Sigmoid colon (tissue), 6 donors: ENCODE measurements at regions not wholly inside any gene's neighbourhood (a gene's known extent, or its start where the extent isn't known, plus 50 kb on each side); places are given as distances from the start of the nearest gene placed in this dataset.
A peak's percentile ranks its signal among the peaks of the same experiment; 100 is the strongest.

Experiments used
- DNase-seq: peaks from one replicate; pipeline ENCODE4 v3.0.0-alpha.2; 2019
- H3K27ac ChIP-seq, 4 donors: fragments of 200-600 bp; sonication (generic); one replicate each; pipeline ENCODE4 v1.5.1; 2016 to 2019; ENCODE audit warnings: mild to moderate bottlenecking in 1 of 4
- H3K27me3 ChIP-seq, 3 donors: fragments of 200-600 bp; sonication (generic); one replicate each; pipeline ENCODE4 v1.5.1; 2019; ENCODE audit warnings: mild to moderate bottlenecking in 1 of 3
- H3K36me3 ChIP-seq, 4 donors: fragments of 200-600 bp; sonication (generic); one replicate each; pipeline ENCODE4 v1.5.1; 2016 to 2019
- H3K4me1 ChIP-seq, 4 donors: fragments of 200-600 bp; sonication (generic); one replicate each; pipeline ENCODE4 v1.5.1; 2017 to 2019
- H3K4me3 ChIP-seq, 4 donors: fragments of 200-600 bp; sonication (generic); one replicate each; pipeline ENCODE4 v1.5.1; 2017 to 2019; ENCODE audit warnings: mild to moderate bottlenecking in 2 of 4, moderate library complexity in 1 of 4
- H3K9me3 ChIP-seq, 4 donors: fragments of 200-600 bp in 3 of 4; sonication (generic) in 3 of 4; one replicate each; pipeline versions ENCODE4 v1.5.1 to v1.6.1; 2013 to 2019
- EP300 ChIP-seq, 4 donors: sonication (generic); formaldehyde crosslinking; IDR thresholded peaks; one replicate each; pipeline ENCODE4 v1.6.1; 2017; ENCODE audit warnings: antibody characterized with exemption in 4 of 4
- POLR2A ChIP-seq, 2 donors: fragments of 450-650 bp; IDR thresholded peaks; one replicate each; pipeline ENCODE4 v1.6.1; 2016; ENCODE audit warnings: antibody characterized with exemption in 2 of 2, mild to moderate bottlenecking in 2 of 2, moderate library complexity in 2 of 2
- POLR2AphosphoS5 ChIP-seq, 4 donors: sonication (generic); formaldehyde crosslinking; IDR thresholded peaks; one replicate each; pipeline ENCODE4 v1.6.1; 2017; ENCODE audit warnings: antibody characterized with exemption in 4 of 4
- WGBS, 2 donors: extraction: QIAGEN DNeasy Blood & Tissue Kit; methylation state at CpG; one replicate each; pipeline ENCODE4 v1.1.7; 2013; 5-methylcytosine and 5-hydroxymethylcytosine counted together
- intact Hi-C: fragments of 100-400 bp; cut with DNase I; formaldehyde crosslinking; loops from one replicate; pipeline ENCODE4 v1.15.1; 2023
- TF ChIP-seq, protein P1 (sequence below), 4 experiments: fragments of 450-650 bp in 3 of 4; fragments of 200-600 bp in 1 of 4; IDR thresholded peaks; one replicate each; pipeline ENCODE4 v1.5.1; 2016 to 2019; ENCODE audit warnings: antibody characterized with exemption in 4 of 4, mild to moderate bottlenecking in 3 of 4, moderate library complexity in 2 of 4
- donor health status: healthy with polysubstance abuse.
- donor health status: healthy.

DNA sequence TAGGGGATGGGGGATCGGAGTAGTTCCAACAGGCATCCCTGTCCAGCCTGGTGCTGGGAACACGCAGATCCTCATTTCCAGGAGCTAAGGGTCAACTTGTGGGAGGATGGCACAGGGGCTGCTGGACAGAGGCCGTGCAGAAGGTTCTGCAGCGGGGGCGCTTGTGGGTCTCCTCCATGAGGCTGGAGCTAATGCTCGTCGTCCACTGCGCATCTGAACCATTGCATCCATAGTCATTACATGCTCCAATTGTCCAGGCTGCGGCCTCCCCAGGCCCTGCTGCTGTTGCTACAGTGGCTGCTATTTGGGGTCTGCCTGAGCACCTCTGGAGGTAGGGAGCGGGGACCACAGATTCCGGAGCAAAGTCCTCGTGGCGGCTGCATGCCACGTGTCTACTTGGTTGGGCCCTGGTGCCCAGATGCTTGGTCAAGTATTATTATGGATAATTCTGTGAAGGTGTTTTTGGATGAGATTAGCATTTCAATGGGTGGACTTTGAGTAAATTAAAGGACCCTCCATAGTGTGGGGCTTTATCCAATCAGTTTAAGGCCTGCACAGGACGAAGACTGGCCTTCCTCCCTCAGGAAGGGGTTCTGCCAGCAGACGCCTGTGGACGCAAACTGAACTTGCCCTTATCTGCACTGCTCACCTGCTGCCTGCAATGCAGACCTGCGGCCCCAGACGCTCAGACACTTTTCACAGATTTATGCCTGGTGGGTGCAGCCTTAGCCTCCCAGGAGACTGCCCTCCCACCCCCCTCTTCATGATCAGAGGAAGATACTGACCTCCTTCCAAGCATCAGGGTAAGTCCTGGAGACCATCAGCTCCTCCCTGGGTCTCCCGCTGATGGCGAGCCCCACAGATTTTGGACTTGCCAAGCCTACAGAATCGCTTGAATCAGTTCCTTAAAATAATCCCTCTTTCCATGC is 127.5 kb upstream of the IRX4 start:
- Histone ChIP-seq H3K4me3 (no peak overlapping the region), H3K27me3 (peaks cover 0 to 5% (median 0%) of the 10 kb centered on the region in 3 donors), H3K9me3 (no peaks in the 10 kb centered on the region), H3K4me1 (peaks cover 0 to 10% (median 2%) of the 10 kb centered on the region in 4 donors), H3K36me3 (no peaks in the 10 kb centered on the region), H3K27ac (no peak overlapping the region)
- 80 to 87% methylated on average over 22 of the region's 22 CpGs for WGBS, 2 donors
- intact Hi-C loops = no loop called here
- DNase-seq = no peak
- TF ChIP-seq POLR2A (IDR thresholded peaks at IDR 0.05) (no peak), POLR2AphosphoS5 (IDR thresholded peaks at IDR 0.05) (no peak), EP300 (IDR thresholded peaks at IDR 0.05) (no peak)
- TF ChIP-seq, protein P1, sequence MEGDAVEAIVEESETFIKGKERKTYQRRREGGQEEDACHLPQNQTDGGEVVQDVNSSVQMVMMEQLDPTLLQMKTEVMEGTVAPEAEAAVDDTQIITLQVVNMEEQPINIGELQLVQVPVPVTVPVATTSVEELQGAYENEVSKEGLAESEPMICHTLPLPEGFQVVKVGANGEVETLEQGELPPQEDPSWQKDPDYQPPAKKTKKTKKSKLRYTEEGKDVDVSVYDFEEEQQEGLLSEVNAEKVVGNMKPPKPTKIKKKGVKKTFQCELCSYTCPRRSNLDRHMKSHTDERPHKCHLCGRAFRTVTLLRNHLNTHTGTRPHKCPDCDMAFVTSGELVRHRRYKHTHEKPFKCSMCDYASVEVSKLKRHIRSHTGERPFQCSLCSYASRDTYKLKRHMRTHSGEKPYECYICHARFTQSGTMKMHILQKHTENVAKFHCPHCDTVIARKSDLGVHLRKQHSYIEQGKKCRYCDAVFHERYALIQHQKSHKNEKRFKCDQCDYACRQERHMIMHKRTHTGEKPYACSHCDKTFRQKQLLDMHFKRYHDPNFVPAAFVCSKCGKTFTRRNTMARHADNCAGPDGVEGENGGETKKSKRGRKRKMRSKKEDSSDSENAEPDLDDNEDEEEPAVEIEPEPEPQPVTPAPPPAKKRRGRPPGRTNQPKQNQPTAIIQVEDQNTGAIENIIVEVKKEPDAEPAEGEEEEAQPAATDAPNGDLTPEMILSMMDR (IDR thresholded peaks at IDR 0.05) = no peak

DNA sequence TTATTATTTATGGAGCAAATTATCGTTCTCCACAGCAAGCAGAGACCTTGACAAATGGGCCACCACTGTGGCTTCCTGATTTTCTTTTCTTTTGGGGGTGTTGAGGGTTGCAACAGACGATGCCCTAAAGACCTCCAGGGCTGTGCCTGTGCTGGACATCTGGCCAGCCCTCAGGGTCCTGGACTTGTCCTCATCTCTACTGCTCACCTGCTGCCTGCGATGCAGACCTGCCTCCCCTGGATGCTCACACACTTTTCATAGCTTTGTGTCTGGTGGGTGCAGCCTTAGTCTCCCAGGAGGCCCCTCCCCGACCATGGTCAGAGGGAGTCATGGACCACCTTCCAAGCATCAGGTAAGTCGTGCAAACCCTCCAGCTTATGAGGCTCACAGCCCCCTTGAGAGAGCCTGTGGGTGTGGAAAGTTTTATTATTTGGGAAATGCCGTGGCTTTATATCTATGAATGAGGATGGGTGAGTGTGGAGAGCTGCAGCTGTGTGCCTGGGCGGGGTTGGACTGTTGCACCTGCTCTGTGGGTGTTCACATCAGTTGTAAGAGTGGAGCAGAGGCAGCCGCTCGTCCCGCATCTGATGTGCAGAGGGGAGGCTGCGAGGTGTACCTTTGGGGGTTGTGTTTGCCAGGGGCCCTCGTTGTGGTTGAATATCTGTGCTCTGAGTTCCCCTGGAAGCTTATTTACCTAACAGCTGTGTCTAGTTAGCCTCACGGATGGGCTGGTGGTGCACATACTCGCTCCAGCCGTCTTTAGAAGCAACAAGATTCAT is 126.3 kb upstream of the IRX4 start:
- H3K36me3 ChIP-seq = no peaks in the 10 kb centered on the region
- H3K27me3 ChIP-seq = peaks cover 0 to 9% (median 0%) of the 10 kb centered on the region in 3 donors
- no peak overlapping the region for H3K27ac ChIP-seq
- no peak for TF ChIP-seq POLR2A (IDR thresholded peaks at IDR 0.05)
- no peak for TF ChIP-seq EP300 (IDR thresholded peaks at IDR 0.05)
- TF ChIP-seq, protein P1 (IDR thresholded peaks at IDR 0.05) = no peak
- no peak for TF ChIP-seq POLR2AphosphoS5 (IDR thresholded peaks at IDR 0.05)
- H3K4me1 ChIP-seq = peaks cover 0 to 10% (median 2%) of the 10 kb centered on the region in 4 donors
- 43 to 69% methylated on average over 15 of the region's 15 CpGs for WGBS, 2 donors
- DNase-seq = no peak
- H3K4me3 ChIP-seq = no peak overlapping the region
- H3K9me3 ChIP-seq = no peaks in the 10 kb centered on the region
- intact Hi-C loops = no loop called here

DNA sequence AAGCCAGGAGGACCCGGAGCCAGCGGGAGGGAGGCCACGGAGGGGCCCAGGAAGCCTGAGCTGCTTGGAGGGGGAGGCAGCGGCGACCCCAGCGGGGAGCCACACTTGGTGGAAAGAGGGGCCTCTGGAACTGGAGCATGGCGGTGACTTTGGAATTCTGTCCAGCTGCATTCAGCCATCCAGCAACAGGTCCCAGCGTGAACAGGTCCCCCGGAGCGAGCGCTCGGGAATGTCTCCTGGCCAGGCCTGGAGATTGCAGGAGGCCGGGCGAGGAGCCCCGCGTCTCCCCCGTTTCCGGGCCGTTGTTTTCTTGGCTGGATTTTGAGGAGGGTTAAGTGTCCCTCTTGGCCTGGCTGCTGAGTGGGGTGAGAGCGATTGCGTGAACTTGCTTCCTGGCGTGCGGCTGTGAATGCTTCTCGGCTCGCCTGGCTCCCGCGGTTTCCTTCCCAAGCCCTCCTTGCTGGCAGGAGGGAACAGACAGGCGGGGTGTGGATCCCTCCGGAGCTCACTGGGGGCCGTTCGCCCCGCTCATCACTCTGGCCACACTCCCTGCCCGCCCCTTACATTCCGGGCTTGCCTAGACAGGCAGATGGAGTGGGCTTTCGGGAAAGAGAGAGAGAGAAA is 125.3 kb upstream of the IRX4 start:
- peak overlapping the region in 2 of 4 donors; percentile 18 to 38 for H3K27ac ChIP-seq

DNA sequence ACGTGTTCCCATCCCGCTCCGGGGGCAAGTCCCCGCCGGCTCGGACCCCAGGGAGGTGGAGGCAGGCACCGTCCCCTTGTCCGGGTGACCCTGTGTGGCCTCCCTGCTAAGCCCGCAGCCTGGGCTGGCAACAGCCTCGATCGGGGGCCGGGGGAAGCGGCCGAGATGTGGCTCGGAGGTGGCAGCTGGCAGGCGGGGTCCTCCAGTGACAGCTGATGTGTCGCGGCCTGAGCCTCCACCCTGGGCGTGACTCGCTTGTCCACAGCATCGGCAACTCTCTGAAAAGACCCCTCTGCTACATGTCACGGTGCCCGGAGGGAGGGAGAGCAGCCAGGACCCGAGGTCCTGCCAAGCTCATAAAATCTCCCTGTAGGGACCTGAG is 124.8 kb upstream of the IRX4 start:
- WGBS, 2 donors = 78 to 84% methylated on average over 24 of the region's 24 CpGs
- H3K27me3 ChIP-seq = peaks cover 0 to 9% (median 0%) of the 10 kb centered on the region in 3 donors
- intact Hi-C loops = no loop called here

More for the DNA sequence above, 125.3 kb upstream of the IRX4 start:
- Histone ChIP-seq H3K36me3 (no peaks in the 10 kb centered on the region), H3K4me1 (peaks cover 0 to 10% (median 2%) of the 10 kb centered on the region in 4 donors), H3K9me3 (no peaks in the 10 kb centered on the region), H3K27me3 (peaks cover 0 to 9% (median 0%) of the 10 kb centered on the region in 3 donors), H3K4me3 (peak overlapping the region in 1 of 4 donors; percentile 1)
- TF ChIP-seq POLR2AphosphoS5 (IDR thresholded peaks at IDR 0.05) (peak in 1 of 4 donors; percentile 17), POLR2A (IDR thresholded peaks at IDR 0.05) (no peak)
- DNase-seq = peak; percentile 87
- intact Hi-C loops = no loop called here
- WGBS, 2 donors = 44 to 54% methylated on average over 35 of the region's 35 CpGs

More for the DNA sequence above, 124.8 kb upstream of the IRX4 start:
- DNase-seq = no peak
- Histone ChIP-seq H3K4me3 (no peak overlapping the region), H3K27ac (peak overlapping the region in 2 of 4 donors; percentile 18 to 38), H3K4me1 (peaks cover 0 to 10% (median 2%) of the 10 kb centered on the region in 4 donors), H3K9me3 (no peaks in the 10 kb centered on the region), H3K36me3 (no peaks in the 10 kb centered on the region)
- TF ChIP-seq, protein P1 (IDR thresholded peaks at IDR 0.05) = no peak
- TF ChIP-seq POLR2A (IDR thresholded peaks at IDR 0.05) = no peak
